GM18873 (cell line): ENCODE measurements at regions not wholly inside any gene's neighbourhood (a gene's known extent, or its start where the extent isn't known, plus 50 kb on each side); places are given as distances from the start of the nearest gene placed in this dataset.

Experiments
- ATAC-seq: cut with Tn5 transposase; IDR thresholded peaks from one replicate; pipeline ENCODE4 v1.9.1; 2021; ENCODE audit warnings: mild to moderate bottlenecking, moderate library complexity, moderate number of reproducible peaks; ENCODE audit not compliant: unreplicated experiment, low FRiP score

GRCh38 chr2:104375206-104375605, 478.7 kb upstream of the POU3F3 start:
- no peak for ATAC-seq

GRCh38 chr2:104378853-104379374, 475.0 kb upstream of the POU3F3 start:
- peak; percentile 73 for ATAC-seq

GRCh38 chr2:104384961-104385360, 469.0 kb upstream of the POU3F3 start:
- no peak for ATAC-seq

- no peak for ATAC-seq
Observed at GRCh38 chr2:104385743-104386142, 468.2 kb upstream of the POU3F3 start.

GRCh38 chr2:104388296-104388695, 465.6 kb upstream of the POU3F3 start:
- no peak for ATAC-seq

GRCh38 chr2:104402825-104403224, 451.1 kb upstream of the POU3F3 start:
- no peak for ATAC-seq

GRCh38 chr2:104404526-104404925, 449.4 kb upstream of the POU3F3 start:
- no peak for ATAC-seq

- no peak for ATAC-seq
Observed at GRCh38 chr2:104405623-104406022, 448.3 kb upstream of the POU3F3 start.

GRCh38 chr2:104406261-104406726, 447.6 kb upstream of the POU3F3 start:
- ATAC-seq: no peak

GRCh38 chr2:104407641-104408040, 446.3 kb upstream of the POU3F3 start:
- ATAC-seq: no peak

GRCh38 chr2:104408266-104408665, 445.6 kb upstream of the POU3F3 start:
- ATAC-seq: no peak

- ATAC-seq: no peak
Observed at GRCh38 chr2:104410136-104410535, 443.8 kb upstream of the POU3F3 start.

GRCh38 chr2:104412384-104412783, 441.5 kb upstream of the POU3F3 start:
- no peak for ATAC-seq

GRCh38 chr2:104413890-104414289, 440.0 kb upstream of the POU3F3 start:
- ATAC-seq: no peak

GRCh38 chr2:104415284-104415683, 438.6 kb upstream of the POU3F3 start:
- ATAC-seq: no peak

- ATAC-seq: no peak
Observed at GRCh38 chr2:104416339-104417000, 437.4 kb upstream of the POU3F3 start.

GRCh38 chr2:104420420-104420819, 433.5 kb upstream of the POU3F3 start:
- ATAC-seq: no peak

GRCh38 chr2:104420953-104421352, 433.0 kb upstream of the POU3F3 start:
- no peak for ATAC-seq

- no peak for ATAC-seq
Observed at GRCh38 chr2:104425850-104426595, 427.9 kb upstream of the POU3F3 start.

- ATAC-seq: no peak
Observed at GRCh38 chr2:104428155-104428554, 425.8 kb upstream of the POU3F3 start.

- ATAC-seq: no peak
Observed at GRCh38 chr2:104429639-104430358, 424.1 kb upstream of the POU3F3 start.
